ENCODE measurements at regions not wholly inside any gene's neighbourhood (a gene's known extent, or its start where the extent isn't known, plus 50 kb on each side); places are given as distances from the start of the nearest gene placed in this dataset.

DNA sequence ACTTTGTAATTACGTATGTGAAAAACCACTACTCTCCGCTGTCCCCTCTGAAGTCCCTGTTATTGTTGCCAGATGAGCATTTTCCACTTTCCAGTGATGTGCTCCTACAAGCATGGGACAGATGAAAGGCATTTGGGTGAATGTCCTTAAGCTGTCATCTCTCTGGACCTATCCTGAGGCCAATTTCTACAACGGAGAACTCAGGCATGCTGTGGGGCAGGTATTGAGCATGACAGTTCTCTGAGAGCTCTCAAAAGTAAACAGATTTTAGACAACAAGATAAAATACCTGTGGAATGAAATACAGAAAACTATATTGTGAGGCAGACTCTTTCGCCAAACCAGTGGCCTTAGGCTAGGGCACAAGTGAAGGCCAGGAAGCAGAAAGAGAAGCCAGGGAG is 656.5 kb upstream of the NR2F2 start:
- TF ChIP-seq, protein P1, sequence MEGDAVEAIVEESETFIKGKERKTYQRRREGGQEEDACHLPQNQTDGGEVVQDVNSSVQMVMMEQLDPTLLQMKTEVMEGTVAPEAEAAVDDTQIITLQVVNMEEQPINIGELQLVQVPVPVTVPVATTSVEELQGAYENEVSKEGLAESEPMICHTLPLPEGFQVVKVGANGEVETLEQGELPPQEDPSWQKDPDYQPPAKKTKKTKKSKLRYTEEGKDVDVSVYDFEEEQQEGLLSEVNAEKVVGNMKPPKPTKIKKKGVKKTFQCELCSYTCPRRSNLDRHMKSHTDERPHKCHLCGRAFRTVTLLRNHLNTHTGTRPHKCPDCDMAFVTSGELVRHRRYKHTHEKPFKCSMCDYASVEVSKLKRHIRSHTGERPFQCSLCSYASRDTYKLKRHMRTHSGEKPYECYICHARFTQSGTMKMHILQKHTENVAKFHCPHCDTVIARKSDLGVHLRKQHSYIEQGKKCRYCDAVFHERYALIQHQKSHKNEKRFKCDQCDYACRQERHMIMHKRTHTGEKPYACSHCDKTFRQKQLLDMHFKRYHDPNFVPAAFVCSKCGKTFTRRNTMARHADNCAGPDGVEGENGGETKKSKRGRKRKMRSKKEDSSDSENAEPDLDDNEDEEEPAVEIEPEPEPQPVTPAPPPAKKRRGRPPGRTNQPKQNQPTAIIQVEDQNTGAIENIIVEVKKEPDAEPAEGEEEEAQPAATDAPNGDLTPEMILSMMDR (IDR thresholded peaks at IDR 0.05; ENCODE audit: low read depth, low read length, poor library complexity, severe bottlenecking): no peak
- TF ChIP-seq EZH2phosphoT487 (IDR thresholded peaks at IDR 0.05; ENCODE audit: borderline replicate concordance, low read length): no peak

Measured in DOHH2 (cell line).